H9 (cell line): ENCODE measurements at regions not wholly inside any gene's neighbourhood (a gene's known extent, or its start where the extent isn't known, plus 50 kb on each side); places are given as distances from the start of the nearest gene placed in this dataset.
"Not testable (repeated sequence)": the region's sequence is repeated elsewhere in the genome, so short reads cannot be mapped to it uniquely, and the experiment has no call there.

Experiments used
- DNase-seq: peaks from one replicate; pipeline ENCODE4 v3.0.0-alpha.2; 2017
- H2AFZ ChIP-seq: one replicate; pipeline ENCODE4 v1.6.1; 2013; ENCODE audit warnings: mild to moderate bottlenecking, low read length, control low read depth, moderate library complexity
- H2AK5ac ChIP-seq: 2 replicates; pipeline ENCODE4 v1.6.1; 2013; ENCODE audit warnings: low read length, control low read depth, mixed read lengths; ENCODE audit not compliant: insufficient read length
- H2BK120ac ChIP-seq: one replicate; pipeline ENCODE4 v1.6.1; 2013; ENCODE audit warnings: low read depth, mild to moderate bottlenecking, low read length, control low read depth, inconsistent platforms; ENCODE audit not compliant: poor library complexity, severe bottlenecking
- H2BK12ac ChIP-seq: 2 replicates; pipeline ENCODE4 v1.6.1; 2013; ENCODE audit warnings: low read length, control low read depth, mixed read lengths, low read depth; ENCODE audit not compliant: insufficient read length
- H2BK15ac ChIP-seq: 2 replicates; pipeline ENCODE4 v1.6.1; 2013; ENCODE audit warnings: low read depth, low read length, control low read depth
- H2BK20ac ChIP-seq: one replicate; pipeline ENCODE4 v1.6.1; 2013; ENCODE audit warnings: low read depth, mild to moderate bottlenecking, low read length, control low read depth, inconsistent platforms; ENCODE audit not compliant: poor library complexity, severe bottlenecking
- H2BK5ac ChIP-seq: 2 replicates; pipeline ENCODE4 v1.6.1; 2013; ENCODE audit warnings: low read length, control low read depth, mixed read lengths; ENCODE audit not compliant: insufficient read length
- H3K14ac ChIP-seq: 2 replicates; pipeline ENCODE4 v1.6.1; 2013; ENCODE audit warnings: low read length, control low read depth; ENCODE audit not compliant: insufficient read depth
- H3K18ac ChIP-seq: 2 replicates; pipeline ENCODE4 v1.6.1; 2013; ENCODE audit warnings: low read depth, mild to moderate bottlenecking, mixed read lengths, low read length, control low read depth; ENCODE audit not compliant: insufficient read length
- H3K23ac ChIP-seq: 2 replicates; pipeline ENCODE4 v1.6.1; 2013; ENCODE audit warnings: low read length, control low read depth, mixed read lengths, low read depth; ENCODE audit not compliant: insufficient read length
- H3K23me2 ChIP-seq: 2 replicates; pipeline ENCODE4 v1.6.1; 2013; ENCODE audit warnings: low read depth, mild to moderate bottlenecking, mixed read lengths, low read length, control low read depth; ENCODE audit not compliant: insufficient read length, poor library complexity, severe bottlenecking
- H3K27ac ChIP-seq: 2 replicates; pipeline ENCODE4 v1.5.1; 2013; ENCODE audit warnings: low read length, control low read depth, mixed read lengths, low read depth; ENCODE audit not compliant: insufficient read length
- H3K27me3 ChIP-seq: 2 replicates; pipeline ENCODE4 v1.6.1; 2013; ENCODE audit warnings: low read length, control low read depth, inconsistent platforms; ENCODE audit not compliant: insufficient read depth
- H3K4ac ChIP-seq: 2 replicates; pipeline ENCODE4 v1.6.1; 2013; ENCODE audit warnings: low read depth, mild to moderate bottlenecking, control low read depth, inconsistent platforms, low read length, moderate library complexity
- H3K4me1 ChIP-seq: 2 replicates; pipeline ENCODE4 v1.6.1; 2013; ENCODE audit warnings: low read length, control low read depth, inconsistent platforms; ENCODE audit not compliant: insufficient read depth
- H3K4me2 ChIP-seq: 2 replicates; pipeline ENCODE4 v1.6.1; 2013; ENCODE audit warnings: low read length, control low read depth, mixed read lengths; ENCODE audit not compliant: insufficient read length, insufficient read depth
- H3K56ac ChIP-seq: 2 replicates; pipeline ENCODE4 v1.6.1; 2013; ENCODE audit warnings: low read depth, mild to moderate bottlenecking, mixed read lengths, low read length, control low read depth; ENCODE audit not compliant: insufficient read length
- H3K79me1 ChIP-seq: 2 replicates; pipeline ENCODE4 v1.6.1; 2013; ENCODE audit warnings: low read depth, mild to moderate bottlenecking, moderate library complexity, low read length, control low read depth, inconsistent platforms; ENCODE audit not compliant: insufficient read depth, poor library complexity, severe bottlenecking
- H3K79me2 ChIP-seq: 2 replicates; pipeline ENCODE4 v1.6.1; 2013; ENCODE audit warnings: low read length, control low read depth, inconsistent platforms; ENCODE audit not compliant: insufficient read depth
- H3K9ac ChIP-seq: 2 replicates; pipeline ENCODE4 v1.6.1; 2013; ENCODE audit warnings: low read length, control low read depth, mixed read lengths; ENCODE audit not compliant: insufficient read length; ENCODE audit errors: extremely low read depth
- H3K9me3 ChIP-seq: one replicate; pipeline ENCODE4 v1.6.1; 2013; ENCODE audit warnings: low read depth, low read length, inconsistent platforms; ENCODE audit not compliant: control insufficient read depth
- H3T11ph ChIP-seq: one replicate; pipeline ENCODE4 v1.6.1; 2013; ENCODE audit warnings: mild to moderate bottlenecking, low read length, control low read depth, inconsistent platforms
- H4K20me1 ChIP-seq: one replicate; pipeline ENCODE4 v1.6.1; 2013; ENCODE audit not compliant: control insufficient read depth, insufficient read length, insufficient read depth
- H4K5ac ChIP-seq: 2 replicates; pipeline ENCODE4 v1.6.1; 2013; ENCODE audit warnings: low read depth, mild to moderate bottlenecking, mixed read lengths, low read length, control low read depth; ENCODE audit not compliant: insufficient read length
- H4K8ac ChIP-seq: replicated peaks from 2 replicates; pipeline ENCODE4 v1.6.1; 2013; ENCODE audit warnings: low read length, control low read depth, mixed read lengths, low read depth; ENCODE audit not compliant: insufficient read length
- H4K91ac ChIP-seq: 2 replicates; pipeline ENCODE4 v1.6.1; 2013; ENCODE audit warnings: low read depth, mild to moderate bottlenecking, moderate library complexity, mixed read lengths, low read length, control low read depth; ENCODE audit not compliant: insufficient read length
- H3K27ac Mint-ChIP-seq, 3 experiments: 2 replicates in 2 of 3; 3 replicates in 1 of 3; pipeline ENCODE4 v1.8.0; 2020 to 2021; ENCODE audit warnings: mixed read lengths in 3 of 3, mild to moderate bottlenecking in 1 of 3, moderate library complexity in 1 of 3
- H3K27me3 Mint-ChIP-seq: 2 replicates; pipeline ENCODE4 v1.8.0; 2021; ENCODE audit warnings: low read depth, mild to moderate bottlenecking, moderate library complexity, mixed read lengths
- H3K36me3 Mint-ChIP-seq, 3 experiments: 2 replicates in 2 of 3; 3 replicates in 1 of 3; pipeline ENCODE4 v1.8.0; 2020 to 2021; ENCODE audit warnings: low read depth in 3 of 3, mixed read lengths in 3 of 3; ENCODE audit not compliant: insufficient read depth in 1 of 3
- H3K4me1 Mint-ChIP-seq, 2 experiments: 2 replicates each; pipeline ENCODE4 v1.8.0; 2020; ENCODE audit warnings: mixed read lengths in 2 of 2
- H3K4me3 Mint-ChIP-seq, 2 experiments: 2 replicates in 1 of 2; 3 replicates in 1 of 2; pipeline ENCODE4 v1.8.0; 2020 to 2021; ENCODE audit warnings: mild to moderate bottlenecking in 2 of 2, mixed read lengths in 2 of 2, moderate library complexity in 1 of 2
- H3K9me3 Mint-ChIP-seq, 2 experiments: 2 replicates in 1 of 2; 3 replicates in 1 of 2; pipeline ENCODE4 v1.8.0; 2020; ENCODE audit warnings: mild to moderate bottlenecking in 2 of 2, mixed read lengths in 2 of 2, moderate library complexity in 1 of 2
- WGBS: extraction: QIAGEN DNeasy Blood & Tissue Kit; methylation state at CpG from one replicate; pipeline ENCODE4 v1.1.7; 2013; ENCODE audit warnings: missing lambda C conversion rate, low lambda C conversion rate, mixed read lengths; ENCODE audit not compliant: insufficient read length; ENCODE audit errors: extremely low coverage; 5-methylcytosine and 5-hydroxymethylcytosine counted together

- H3K79me2 ChIP-seq, H2BK20ac ChIP-seq, H2AFZ ChIP-seq, H3K27ac Mint-ChIP-seq, H3K18ac ChIP-seq, H3K9me3 ChIP-seq, H3K4me3 Mint-ChIP-seq, H3K4me2 ChIP-seq, H3K36me3 Mint-ChIP-seq, H4K91ac ChIP-seq, H3K56ac ChIP-seq, H3K27me3 ChIP-seq, H3K27me3 Mint-ChIP-seq, H3K79me1 ChIP-seq, H2BK12ac ChIP-seq, H4K5ac ChIP-seq, H3K4me1 ChIP-seq, H2BK5ac ChIP-seq, H3K27ac ChIP-seq, H3K4me1 Mint-ChIP-seq, H4K8ac ChIP-seq, H3K9ac ChIP-seq, H3K4ac ChIP-seq, H4K20me1 ChIP-seq, H3T11ph ChIP-seq, H3K23ac ChIP-seq, DNase-seq, H3K9me3 Mint-ChIP-seq, H2AK5ac ChIP-seq, H3K23me2 ChIP-seq, H2BK120ac ChIP-seq, H3K14ac ChIP-seq, H2BK15ac ChIP-seq: not testable (repeated sequence)
- WGBS, result no CpG with 5 or more reads among the region's 2 CpGs
These were observed 345.3 kb downstream of the SRGAP2C start for GRCh38 chr1:121530026-121530425.

DNA sequence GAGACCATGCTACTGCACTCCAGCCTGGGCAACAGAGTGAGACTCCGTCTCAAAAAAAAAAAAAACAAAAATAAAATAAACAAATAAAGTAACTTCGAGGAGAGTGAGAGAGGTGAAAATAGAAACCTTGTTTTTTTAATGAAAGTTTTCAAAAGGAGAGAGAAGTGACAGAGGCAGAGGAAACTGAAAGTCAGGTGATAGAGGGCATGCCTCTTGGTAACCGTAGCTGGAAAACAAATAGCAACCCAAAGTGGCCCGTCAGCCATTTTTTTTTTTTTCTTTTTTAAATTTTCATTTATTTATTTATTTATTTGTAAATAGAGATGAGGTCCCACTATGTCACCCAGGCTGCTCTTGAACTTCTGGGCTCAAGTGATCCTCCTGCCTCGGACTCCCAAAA, 347.0 kb downstream of the SRGAP2C start:
- H2BK5ac ChIP-seq, H3K23me2 ChIP-seq, H2BK15ac ChIP-seq, H2BK12ac ChIP-seq, H3K4me3 Mint-ChIP-seq, H2AK5ac ChIP-seq, H3K27ac ChIP-seq, H3K4me1 Mint-ChIP-seq, H2BK20ac ChIP-seq, H3K79me2 ChIP-seq, H4K5ac ChIP-seq, H4K91ac ChIP-seq, H2BK120ac ChIP-seq, H3K79me1 ChIP-seq, H3K27me3 ChIP-seq, H4K20me1 ChIP-seq, H3K27me3 Mint-ChIP-seq, H3K4ac ChIP-seq, H3K9me3 Mint-ChIP-seq, DNase-seq, H3K4me2 ChIP-seq, H3T11ph ChIP-seq, H3K56ac ChIP-seq, H3K9ac ChIP-seq, H3K9me3 ChIP-seq, H3K23ac ChIP-seq, H3K4me1 ChIP-seq, H3K14ac ChIP-seq, H2AFZ ChIP-seq, H4K8ac ChIP-seq, H3K36me3 Mint-ChIP-seq, H3K18ac ChIP-seq, H3K27ac Mint-ChIP-seq: not testable (repeated sequence)
- WGBS, result no CpG with 5 or more reads among the region's 5 CpGs
